ENCODE measurements at regions not wholly inside any gene's neighbourhood (a gene's known extent, or its start where the extent isn't known, plus 50 kb on each side); places are given as distances from the start of the nearest gene placed in this dataset.
"Not testable (repeated sequence)": the region's sequence is repeated elsewhere in the genome, so short reads cannot be mapped to it uniquely, and the experiment has no call there.

- no peak for DNase-seq (ENCODE audit: low read depth)
Observed at GRCh38 chr7:145919712-145920111, 196.9 kb upstream of the CNTNAP2 start.

- DNase-seq (ENCODE audit: low read depth): no peak
Observed at GRCh38 chr7:145916776-145917175, 199.8 kb upstream of the CNTNAP2 start.

- DNase-seq (ENCODE audit: low read depth): no peak
Observed at GRCh38 chr7:145915679-145916078, 200.9 kb upstream of the CNTNAP2 start.

GRCh38 chr7:145909991-145910513, 206.5 kb upstream of the CNTNAP2 start:
- no peak for DNase-seq (ENCODE audit: low read depth)

GRCh38 chr7:145903658-145904057, 212.9 kb upstream of the CNTNAP2 start:
- DNase-seq (ENCODE audit: low read depth): no peak

GRCh38 chr7:145902123-145902522, 214.5 kb upstream of the CNTNAP2 start:
- DNase-seq (ENCODE audit: low read depth): no peak

GRCh38 chr7:145899938-145900337, 216.7 kb upstream of the CNTNAP2 start:
- DNase-seq (ENCODE audit: low read depth): no peak

- DNase-seq (ENCODE audit: low read depth): no peak
Observed at GRCh38 chr7:145893925-145894535, 222.6 kb upstream of the CNTNAP2 start.

GRCh38 chr7:145884716-145885514, 231.7 kb upstream of the CNTNAP2 start:
- no peak for DNase-seq (ENCODE audit: low read depth)

GRCh38 chr7:145876376-145876775, 240.2 kb upstream of the CNTNAP2 start:
- DNase-seq (ENCODE audit: low read depth): no peak

- DNase-seq (ENCODE audit: low read depth): no peak
Observed at GRCh38 chr7:145875267-145875666, 241.3 kb upstream of the CNTNAP2 start.

- DNase-seq (ENCODE audit: low read depth): no peak
Observed at GRCh38 chr7:145868935-145869334, 247.7 kb upstream of the CNTNAP2 start.

- DNase-seq (ENCODE audit: low read depth): no peak
Observed at GRCh38 chr7:145862212-145862611, 254.4 kb upstream of the CNTNAP2 start.

- no peak for DNase-seq (ENCODE audit: low read depth)
Observed at GRCh38 chr7:145860809-145861208, 255.8 kb upstream of the CNTNAP2 start.

GRCh38 chr7:145850636-145851035, 266.0 kb upstream of the CNTNAP2 start:
- no peak for DNase-seq (ENCODE audit: low read depth)

- DNase-seq (ENCODE audit: low read depth): no peak
Observed at GRCh38 chr7:145848691-145849090, 267.9 kb upstream of the CNTNAP2 start.

GRCh38 chr7:145845345-145845744, 271.3 kb upstream of the CNTNAP2 start:
- DNase-seq (ENCODE audit: low read depth): no peak

- no peak for DNase-seq (ENCODE audit: low read depth)
Observed at GRCh38 chr7:145839814-145840213, 276.8 kb upstream of the CNTNAP2 start.

- no peak for DNase-seq (ENCODE audit: low read depth)
Observed at GRCh38 chr7:145831616-145832206, 284.9 kb upstream of the CNTNAP2 start.

GRCh38 chr7:145817687-145818086, 298.9 kb upstream of the CNTNAP2 start:
- DNase-seq (ENCODE audit: low read depth): no peak

- no peak for DNase-seq (ENCODE audit: low read depth)
Observed at GRCh38 chr7:145812218-145812617, 304.4 kb upstream of the CNTNAP2 start.

- DNase-seq (ENCODE audit: low read depth): not testable (repeated sequence)
Observed at GRCh38 chr7:145805496-145805895, 311.1 kb upstream of the CNTNAP2 start.

- DNase-seq (ENCODE audit: low read depth): no peak
Observed at GRCh38 chr7:145797507-145797906, 319.1 kb upstream of the CNTNAP2 start.

Data from ELR (cell line).